ENCODE measurements at regions not wholly inside any gene's neighbourhood (a gene's known extent, or its start where the extent isn't known, plus 50 kb on each side); places are given as distances from the start of the nearest gene placed in this dataset.

GRCh38 chr4:3644849-3645627 lies 112.8 kb upstream of the LRPAP1 start:
- DNase-seq (ENCODE audit: low read depth, low spot score): no peak
- no peak overlapping the region for H3K4me3 ChIP-seq (ENCODE audit: low read depth, low read length)
- in situ Hi-C loops (cut with HindIII; ENCODE audit: low sequenced_read_pairs): no loop called here
- TF ChIP-seq CTCF (IDR thresholded peaks at IDR 0.05; ENCODE audit: low read depth, low read length): no peak

GRCh38 chr4:3643518-3644433 lies 111.6 kb upstream of the LRPAP1 start:
- in situ Hi-C loops (cut with HindIII; ENCODE audit: low sequenced_read_pairs): no loop called here
- no peak overlapping the region for H3K4me3 ChIP-seq (ENCODE audit: low read depth, low read length)
- no peak for TF ChIP-seq CTCF (IDR thresholded peaks at IDR 0.05; ENCODE audit: low read depth, low read length)
- no peak for DNase-seq (ENCODE audit: low read depth, low spot score)

GRCh38 chr4:3642806-3643517 lies 110.7 kb upstream of the LRPAP1 start:
- no peak for DNase-seq (ENCODE audit: low read depth, low spot score)
- no peak for TF ChIP-seq CTCF (IDR thresholded peaks at IDR 0.05; ENCODE audit: low read depth, low read length)
- H3K4me3 ChIP-seq (ENCODE audit: low read depth, low read length): no peak overlapping the region
- in situ Hi-C loops (cut with HindIII; ENCODE audit: low sequenced_read_pairs): no loop called here

GRCh38 chr4:3642056-3642630 lies 109.9 kb upstream of the LRPAP1 start:
- DNase-seq (ENCODE audit: low read depth, low spot score): no peak
- no peak for TF ChIP-seq CTCF (IDR thresholded peaks at IDR 0.05; ENCODE audit: low read depth, low read length)
- in situ Hi-C loops (cut with HindIII; ENCODE audit: low sequenced_read_pairs): no loop called here
- H3K4me3 ChIP-seq (ENCODE audit: low read depth, low read length): no peak overlapping the region

GRCh38 chr4:3641501-3641900 lies 109.3 kb upstream of the LRPAP1 start:
- TF ChIP-seq CTCF (IDR thresholded peaks at IDR 0.05; ENCODE audit: low read depth, low read length): no peak
- no peak overlapping the region for H3K4me3 ChIP-seq (ENCODE audit: low read depth, low read length)
- in situ Hi-C loops (cut with HindIII; ENCODE audit: low sequenced_read_pairs): no loop called here
- DNase-seq (ENCODE audit: low read depth, low spot score): no peak

GRCh38 chr4:3640587-3640962 lies 108.4 kb upstream of the LRPAP1 start:
- TF ChIP-seq CTCF (IDR thresholded peaks at IDR 0.05; ENCODE audit: low read depth, low read length): no peak
- no peak overlapping the region for H3K4me3 ChIP-seq (ENCODE audit: low read depth, low read length)
- no peak for DNase-seq (ENCODE audit: low read depth, low spot score)
- in situ Hi-C loops (cut with HindIII; ENCODE audit: low sequenced_read_pairs): no loop called here

All from astrocyte of the spinal cord (primary cell).